Ishikawa (cell line): ENCODE measurements at regions not wholly inside any gene's neighbourhood (a gene's known extent, or its start where the extent isn't known, plus 50 kb on each side); places are given as distances from the start of the nearest gene placed in this dataset.
A peak's percentile ranks its signal among the peaks of the same experiment; 100 is the strongest.

Experiments used
- CEBPB ChIP-seq: IDR thresholded peaks from 2 replicates; pipeline ENCODE4 v1.6.1; 2012
- CREB1 ChIP-seq: IDR thresholded peaks from 2 replicates; pipeline ENCODE4 v1.6.1; 2012; ENCODE audit warnings: low read depth
- EGR1 ChIP-seq: IDR thresholded peaks from 2 replicates; pipeline ENCODE4 v1.6.1; 2012
- EP300 ChIP-seq: IDR thresholded peaks from 2 replicates; pipeline ENCODE4 v1.6.1; 2012; ENCODE audit warnings: borderline replicate concordance
- FOXM1 ChIP-seq: IDR thresholded peaks from 2 replicates; pipeline ENCODE4 v1.6.1; 2012; ENCODE audit warnings: low read depth, borderline replicate concordance
- MAX ChIP-seq: IDR thresholded peaks from 2 replicates; pipeline ENCODE4 v1.6.1; 2012
- NFIC ChIP-seq: IDR thresholded peaks from 2 replicates; pipeline ENCODE4 v1.6.1; 2012
- RAD21 ChIP-seq: IDR thresholded peaks from 2 replicates; pipeline ENCODE4 v1.6.1; 2012; ENCODE audit warnings: low read depth
- REST ChIP-seq: IDR thresholded peaks from 2 replicates; pipeline ENCODE4 v1.6.1; 2012; ENCODE audit warnings: low read depth, mild to moderate bottlenecking
- TAF1 ChIP-seq: IDR thresholded peaks from 2 replicates; pipeline ENCODE4 v1.6.1; 2012; ENCODE audit warnings: low read depth, mild to moderate bottlenecking
- TCF12 ChIP-seq: IDR thresholded peaks from 2 replicates; pipeline ENCODE4 v1.6.1; 2012; ENCODE audit warnings: low read depth
- TEAD4 ChIP-seq: IDR thresholded peaks from 2 replicates; pipeline ENCODE4 v1.6.1; 2012
- USF1 ChIP-seq: IDR thresholded peaks from 2 replicates; pipeline ENCODE4 v1.6.1; 2012
- YY1 ChIP-seq: IDR thresholded peaks from 2 replicates; pipeline ENCODE4 v1.6.1; 2012; ENCODE audit warnings: low read depth
- ZBTB7A ChIP-seq: IDR thresholded peaks from 2 replicates; pipeline ENCODE4 v1.6.1; 2012; ENCODE audit warnings: low read depth

GRCh38 chr19:20287070-20287469 lies 120.1 kb downstream of the ZNF486 start:
- no peak for TF ChIP-seq EGR1
- no peak for TF ChIP-seq REST
- TF ChIP-seq ZBTB7A: no peak

GRCh38 chr19:20279516-20279915 lies 112.5 kb downstream of the ZNF486 start:
- no peak for TF ChIP-seq ZBTB7A
- no peak for TF ChIP-seq TAF1
- no peak for TF ChIP-seq REST
- no peak for TF ChIP-seq CEBPB
- no peak for TF ChIP-seq YY1
- no peak for TF ChIP-seq USF1
- TF ChIP-seq MAX: no peak
- TF ChIP-seq TCF12: no peak
- TF ChIP-seq EP300: no peak
- no peak for TF ChIP-seq CREB1
- TF ChIP-seq FOXM1: no peak
- TF ChIP-seq TEAD4: no peak
- TF ChIP-seq NFIC: no peak
- TF ChIP-seq RAD21: no peak
- no peak for TF ChIP-seq EGR1

GRCh38 chr19:20278342-20278741 lies 111.3 kb downstream of the ZNF486 start:
- TF ChIP-seq RAD21: peak; percentile 56
- no peak for TF ChIP-seq MAX

GRCh38 chr19:20276011-20276731 lies 109.2 kb downstream of the ZNF486 start:
- TF ChIP-seq YY1 (no peak), TCF12 (no peak)

GRCh38 chr19:20273951-20274570 lies 107.0 kb downstream of the ZNF486 start:
- no peak for TF ChIP-seq NFIC
- no peak for TF ChIP-seq TEAD4
- TF ChIP-seq ZBTB7A: no peak
- no peak for TF ChIP-seq RAD21
- no peak for TF ChIP-seq EP300
- TF ChIP-seq EGR1: no peak

- TF ChIP-seq CEBPB: no peak
- no peak for TF ChIP-seq CREB1
- TF ChIP-seq EP300: no peak
These were observed 106.4 kb downstream of the ZNF486 start for GRCh38 chr19:20273376-20273775.

GRCh38 chr19:20271215-20271926 lies 104.4 kb downstream of the ZNF486 start:
- TF ChIP-seq USF1 (no peak), FOXM1 (no peak), ZBTB7A (no peak), EGR1 (no peak), TEAD4 (no peak), CEBPB (no peak), CREB1 (no peak)
